ENCODE measurements at regions not wholly inside any gene's neighbourhood (a gene's known extent, or its start where the extent isn't known, plus 50 kb on each side); places are given as distances from the start of the nearest gene placed in this dataset.

GRCh38 chr2:176507786-176508185 is 238.5 kb downstream of the MTX2 start:
- DNase-seq (no peak), ATAC-seq (no peak)
- Mint-ChIP-seq H3K27me3 (peaks cover 46% of the 10 kb centered on the region), H3K4me1 (no peaks in the 10 kb centered on the region), H3K4me3 (no peak overlapping the region), H3K36me3 (ENCODE audit: low read depth) (no peaks in the 10 kb centered on the region), H3K27ac (no peak overlapping the region)
- H3K9me3 ChIP-seq (ENCODE audit: control insufficient read depth, low read length, poor library complexity, severe bottlenecking) = no peaks in the 10 kb centered on the region

DNA sequence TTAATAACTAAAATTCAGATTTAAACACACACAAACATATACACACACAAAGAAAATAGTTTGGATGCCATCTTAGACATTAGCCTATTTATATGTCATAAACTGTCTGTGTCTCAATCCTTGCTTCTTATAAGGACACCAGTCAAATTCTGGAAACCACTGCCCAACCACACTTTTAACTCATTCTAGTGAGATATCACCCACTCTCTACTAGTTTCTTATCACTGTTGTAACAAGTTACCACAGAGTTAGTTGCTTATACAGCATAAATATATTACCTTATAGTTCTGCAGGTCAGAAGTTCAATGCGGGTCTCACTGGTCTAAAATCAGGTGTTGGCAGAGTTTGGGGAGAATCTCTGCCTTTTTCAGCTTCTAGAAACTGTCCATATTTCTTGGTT is 239.1 kb downstream of the MTX2 start:
- DNase-seq (no peak), ATAC-seq (no peak)
- Mint-ChIP-seq H3K4me1 (no peaks in the 10 kb centered on the region), H3K36me3 (ENCODE audit: low read depth) (no peaks in the 10 kb centered on the region), H3K27ac (no peak overlapping the region), H3K4me3 (no peak overlapping the region), H3K27me3 (peaks cover 40% of the 10 kb centered on the region)
- H3K9me3 ChIP-seq (ENCODE audit: control insufficient read depth, low read length, poor library complexity, severe bottlenecking) = no peaks in the 10 kb centered on the region

- Mint-ChIP-seq H3K4me1 (no peaks in the 10 kb centered on the region), H3K4me3 (no peak overlapping the region), H3K27ac (no peak overlapping the region), H3K27me3 (peaks cover 34% of the 10 kb centered on the region), H3K36me3 (ENCODE audit: low read depth) (no peaks in the 10 kb centered on the region)
- ATAC-seq = no peak
- DNase-seq = no peak
- H3K9me3 ChIP-seq (ENCODE audit: control insufficient read depth, low read length, poor library complexity, severe bottlenecking) = no peaks in the 10 kb centered on the region
Observed at GRCh38 chr2:176508984-176509740, 239.9 kb downstream of the MTX2 start.

DNA sequence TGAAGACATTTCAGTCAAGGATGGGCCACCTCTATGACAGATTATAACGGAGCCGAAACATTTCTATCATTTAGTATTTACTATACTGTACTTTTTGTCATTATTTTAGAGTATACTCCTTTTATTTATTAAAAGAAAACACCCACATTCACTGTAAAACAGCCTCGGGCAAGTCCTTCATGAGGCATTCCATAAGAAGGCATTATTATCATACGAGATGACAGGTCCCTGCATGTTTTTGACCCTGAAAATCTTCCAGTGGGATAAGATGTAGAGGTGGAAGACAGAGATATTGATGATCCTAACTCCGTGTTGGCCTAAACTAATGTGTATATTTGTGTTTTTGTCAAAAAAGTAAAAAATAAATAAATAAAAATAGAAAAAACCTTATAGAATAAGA is 245.0 kb downstream of the MTX2 start:
- Mint-ChIP-seq H3K36me3 (ENCODE audit: low read depth) (no peaks in the 10 kb centered on the region), H3K27me3 (peaks cover 12% of the 10 kb centered on the region), H3K4me3 (no peak overlapping the region), H3K4me1 (peaks cover 7% of the 10 kb centered on the region), H3K27ac (no peak overlapping the region)
- no peak for ATAC-seq
- no peak for DNase-seq
- no peaks in the 10 kb centered on the region for H3K9me3 ChIP-seq (ENCODE audit: control insufficient read depth, low read length, poor library complexity, severe bottlenecking)

GRCh38 chr2:176514805-176515500 is 245.7 kb downstream of the MTX2 start:
- H3K4me1 Mint-ChIP-seq = peaks cover 7% of the 10 kb centered on the region
- DNase-seq (no peak), ATAC-seq (no peak)
- no peaks in the 10 kb centered on the region for H3K9me3 ChIP-seq (ENCODE audit: control insufficient read depth, low read length, poor library complexity, severe bottlenecking)
- no peaks in the 10 kb centered on the region for H3K36me3 Mint-ChIP-seq (ENCODE audit: low read depth)
- peaks cover 5% of the 10 kb centered on the region for H3K27me3 Mint-ChIP-seq
- no peak overlapping the region for H3K27ac Mint-ChIP-seq
- H3K4me3 Mint-ChIP-seq = no peak overlapping the region

GRCh38 chr2:176516051-176516602 is 246.9 kb downstream of the MTX2 start:
- H3K27ac Mint-ChIP-seq = no peak overlapping the region
- H3K27me3 Mint-ChIP-seq = peaks cover 5% of the 10 kb centered on the region
- ATAC-seq (no peak), DNase-seq (no peak)
- no peaks in the 10 kb centered on the region for H3K36me3 Mint-ChIP-seq (ENCODE audit: low read depth)
- no peak overlapping the region for H3K4me3 Mint-ChIP-seq
- H3K9me3 ChIP-seq (ENCODE audit: control insufficient read depth, low read length, poor library complexity, severe bottlenecking) = no peaks in the 10 kb centered on the region
- H3K4me1 Mint-ChIP-seq = peaks cover 7% of the 10 kb centered on the region

DNA sequence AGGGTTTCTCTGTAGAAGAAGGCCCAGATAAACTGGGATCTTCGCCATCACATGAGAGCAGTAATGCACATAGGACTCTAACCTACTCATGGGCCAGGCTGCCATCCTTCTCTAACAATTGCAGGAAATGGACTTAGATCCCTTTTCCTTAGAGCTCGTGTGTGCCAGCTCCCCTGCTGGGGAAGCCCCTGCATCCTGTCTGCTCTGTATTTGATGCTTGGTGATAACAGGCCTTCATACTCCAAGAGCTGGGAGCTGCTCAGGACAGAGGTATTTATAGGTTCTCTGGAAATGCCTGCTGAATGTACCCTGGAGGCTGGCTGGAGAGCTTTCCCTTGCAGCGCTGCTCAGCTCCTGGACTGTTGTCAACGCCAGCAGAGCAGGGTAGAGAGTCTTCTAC is 249.6 kb downstream of the MTX2 start:
- DNase-seq (no peak), ATAC-seq (no peak)
- Mint-ChIP-seq H3K4me3 (no peak overlapping the region), H3K27ac (no peak overlapping the region), H3K27me3 (peaks cover 12% of the 10 kb centered on the region), H3K4me1 (peaks cover 7% of the 10 kb centered on the region), H3K36me3 (ENCODE audit: low read depth) (no peaks in the 10 kb centered on the region)
- no peaks in the 10 kb centered on the region for H3K9me3 ChIP-seq (ENCODE audit: control insufficient read depth, low read length, poor library complexity, severe bottlenecking)

DNA sequence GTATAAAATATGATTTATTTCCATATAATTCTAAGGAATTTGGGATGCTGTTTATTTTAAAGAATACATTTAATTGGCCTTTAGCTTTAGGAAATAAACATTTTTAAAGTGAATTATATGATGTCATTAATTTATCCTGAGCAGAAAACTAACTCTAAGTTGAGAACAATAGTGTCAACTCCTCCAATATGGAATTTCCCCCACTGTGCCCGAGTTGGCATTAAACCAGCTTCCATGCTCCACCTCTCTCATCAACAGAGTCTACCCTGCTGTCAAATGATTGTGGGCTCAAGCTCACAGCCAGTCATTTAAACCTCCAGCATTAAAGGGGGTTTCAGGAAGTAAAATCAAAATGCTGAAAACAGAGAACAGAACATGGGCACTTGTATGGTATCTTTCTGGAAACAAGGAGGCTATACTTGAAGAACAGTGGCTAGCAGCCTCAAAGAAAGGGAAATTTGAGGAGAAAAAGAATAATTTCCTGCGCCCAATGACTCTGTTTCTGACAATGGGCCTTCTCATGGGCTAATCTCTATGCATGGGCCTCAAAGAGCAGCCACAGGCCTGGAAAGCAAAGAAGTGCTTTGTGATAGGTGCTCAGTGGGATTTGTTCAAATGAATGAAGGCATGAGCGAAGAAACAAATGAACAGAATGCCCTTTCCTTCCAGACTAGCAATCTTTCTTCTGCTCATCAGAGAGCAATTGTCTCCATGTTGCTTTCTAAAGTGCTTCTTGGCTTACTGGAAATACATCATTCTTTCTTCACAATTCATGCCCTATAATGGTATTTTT is 252.8 kb downstream of the MTX2 start:
- H3K9me3 ChIP-seq (ENCODE audit: control insufficient read depth, low read length, poor library complexity, severe bottlenecking) = no peaks in the 10 kb centered on the region
- no peaks in the 10 kb centered on the region for H3K4me1 Mint-ChIP-seq
- H3K27me3 Mint-ChIP-seq = peaks cover 27% of the 10 kb centered on the region
- no peak overlapping the region for H3K4me3 Mint-ChIP-seq
- no peak for ATAC-seq
- no peaks in the 10 kb centered on the region for H3K36me3 Mint-ChIP-seq (ENCODE audit: low read depth)
- no peak overlapping the region for H3K27ac Mint-ChIP-seq
- no peak for DNase-seq

GRCh38 chr2:176525086-176525485 is 255.8 kb downstream of the MTX2 start:
- Mint-ChIP-seq H3K27ac (no peak overlapping the region), H3K27me3 (peaks cover 57% of the 10 kb centered on the region), H3K4me3 (no peak overlapping the region), H3K36me3 (ENCODE audit: low read depth) (no peaks in the 10 kb centered on the region), H3K4me1 (no peaks in the 10 kb centered on the region)
- ATAC-seq (no peak), DNase-seq (no peak)
- H3K9me3 ChIP-seq (ENCODE audit: control insufficient read depth, low read length, poor library complexity, severe bottlenecking) = no peaks in the 10 kb centered on the region

DNA sequence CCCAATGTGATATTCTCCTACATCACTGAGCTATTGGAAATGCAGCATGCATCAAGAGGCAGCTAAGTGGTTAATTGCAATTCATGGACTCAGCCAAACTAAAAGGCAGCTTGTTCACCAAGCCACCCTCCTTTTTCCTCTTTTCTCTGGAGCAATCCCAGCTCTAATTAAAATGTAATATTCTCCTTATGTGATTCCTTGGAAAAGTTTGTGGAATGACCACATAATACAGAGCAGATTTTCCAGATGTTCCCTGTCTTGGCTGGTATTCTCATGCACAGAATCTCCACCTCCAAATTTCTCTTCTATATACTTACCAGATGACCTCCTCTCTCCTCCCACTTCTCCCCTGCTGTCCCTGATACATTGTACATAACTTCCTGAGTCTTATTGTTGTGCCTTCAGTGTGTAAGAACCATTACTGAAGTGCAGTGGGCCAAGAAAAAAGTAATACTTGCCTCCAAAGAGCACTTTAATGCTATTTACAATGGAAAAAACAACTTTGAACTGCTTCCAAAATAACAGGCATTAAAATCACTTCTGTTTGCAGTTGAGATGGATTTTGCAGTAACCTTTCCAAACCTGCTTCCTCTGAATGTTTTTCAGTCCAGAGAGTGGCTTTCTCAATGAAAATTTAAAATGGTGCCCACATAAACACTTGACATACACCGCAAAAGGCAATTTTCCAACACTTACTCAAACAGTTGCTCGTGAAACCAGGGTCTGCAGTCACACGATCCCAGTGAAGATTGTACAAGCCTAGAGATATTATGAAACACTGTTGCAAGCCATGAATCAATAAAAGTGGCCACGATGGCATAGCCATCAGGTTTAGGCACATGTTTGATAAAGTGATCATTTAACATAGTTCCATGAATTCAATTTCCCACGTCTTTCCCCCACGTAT is 258.0 kb downstream of the MTX2 start:
- ATAC-seq = no peak
- H3K36me3 Mint-ChIP-seq (ENCODE audit: low read depth) = no peaks in the 10 kb centered on the region
- H3K9me3 ChIP-seq (ENCODE audit: control insufficient read depth, low read length, poor library complexity, severe bottlenecking) = no peaks in the 10 kb centered on the region
- DNase-seq = no peak
- no peaks in the 10 kb centered on the region for H3K4me1 Mint-ChIP-seq
- no peak overlapping the region for H3K4me3 Mint-ChIP-seq
- H3K27me3 Mint-ChIP-seq = peaks cover 62% of the 10 kb centered on the region
- no peak overlapping the region for H3K27ac Mint-ChIP-seq

DNA sequence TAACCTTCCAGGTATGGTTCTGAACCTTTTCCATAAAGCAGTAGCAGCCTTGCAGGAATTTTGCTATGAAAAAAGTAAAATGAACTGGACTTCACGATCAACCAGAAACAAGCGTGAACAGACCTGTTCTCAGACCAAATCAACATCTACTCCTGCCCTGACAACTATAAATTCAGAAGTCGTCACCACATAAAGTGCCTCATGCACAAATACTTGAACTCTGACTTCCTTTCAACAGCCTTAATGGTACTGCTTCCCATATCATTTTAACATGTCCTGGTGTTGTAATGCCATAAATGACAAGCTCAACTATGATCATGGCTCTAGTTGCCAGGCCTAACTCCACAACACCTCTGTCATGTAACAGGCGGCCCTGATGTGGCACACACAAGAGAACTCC is 262.4 kb downstream of the MTX2 start:
- no peaks in the 10 kb centered on the region for H3K9me3 ChIP-seq (ENCODE audit: control insufficient read depth, low read length, poor library complexity, severe bottlenecking)
- Mint-ChIP-seq H3K36me3 (ENCODE audit: low read depth) (no peaks in the 10 kb centered on the region), H3K27me3 (peaks cover 82% of the 10 kb centered on the region), H3K4me1 (no peaks in the 10 kb centered on the region), H3K27ac (no peak overlapping the region), H3K4me3 (no peak overlapping the region)
- DNase-seq (no peak), ATAC-seq (no peak)

DNA sequence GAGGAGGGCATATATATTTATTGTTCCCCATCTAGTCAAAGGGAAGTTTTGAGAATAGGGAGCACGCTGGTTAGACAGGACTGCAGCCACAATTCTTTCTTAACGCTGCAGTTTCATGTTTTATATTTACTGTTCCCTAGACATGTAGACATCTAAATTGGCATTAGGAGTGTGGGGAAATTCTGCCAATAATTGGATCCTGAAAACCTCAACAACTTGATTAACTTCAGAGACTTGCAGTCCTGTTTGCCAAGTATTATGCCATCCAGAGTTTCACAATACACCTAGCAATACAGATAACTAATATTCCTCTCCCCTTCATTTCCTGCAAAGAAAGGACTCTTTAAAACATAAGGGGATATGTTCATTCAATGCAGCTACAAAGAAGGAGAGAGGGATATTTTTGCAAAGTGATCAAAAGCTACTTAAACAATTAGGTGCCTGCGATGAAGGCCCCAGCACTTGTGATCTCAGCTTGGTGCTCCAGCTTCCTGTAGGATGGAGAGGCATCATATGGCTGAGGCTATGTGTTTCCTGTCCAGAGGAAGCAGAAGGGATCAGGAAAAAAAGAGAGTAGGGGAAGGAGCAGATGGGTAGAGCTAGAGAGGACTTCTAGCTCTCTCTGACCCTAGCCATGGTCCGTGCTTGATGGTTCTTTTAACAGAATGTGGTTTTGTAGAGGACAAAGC is 264.4 kb downstream of the MTX2 start:
- H3K36me3 Mint-ChIP-seq (ENCODE audit: low read depth) = no peaks in the 10 kb centered on the region

More for the DNA sequence above, 264.4 kb downstream of the MTX2 start:
- no peak for ATAC-seq
- peaks cover 75% of the 10 kb centered on the region for H3K27me3 Mint-ChIP-seq
- no peak overlapping the region for H3K27ac Mint-ChIP-seq
- no peaks in the 10 kb centered on the region for H3K4me1 Mint-ChIP-seq
- no peak for DNase-seq
- H3K9me3 ChIP-seq (ENCODE audit: control insufficient read depth, low read length, poor library complexity, severe bottlenecking) = no peaks in the 10 kb centered on the region
- no peak overlapping the region for H3K4me3 Mint-ChIP-seq
